HCT116 (cell line): ENCODE measurements at regions not wholly inside any gene's neighbourhood (a gene's known extent, or its start where the extent isn't known, plus 50 kb on each side); places are given as distances from the start of the nearest gene placed in this dataset.
"Not testable (repeated sequence)": the region's sequence is repeated elsewhere in the genome, so short reads cannot be mapped to it uniquely, and the experiment has no call there.

Experiments used
- ATAC-seq: fragments of 200-7000 bp; cut with Tn5 transposase; 2 replicates; pipeline ENCODE4 v1.9.1; 2020; ENCODE audit warnings: mild to moderate bottlenecking, moderate library complexity
- BruUV-seq: library from RNA; stranded (reverse); fragments of 400-500 nt; replicated peaks from 2 replicates; lab custom pipeline; 2021; lab: Mats Ljungman, UMichigan
- CTCF ChIA-PET: fragments of 300-600 bp; sonication (Branson Sonifier 250); formaldehyde crosslinking; loops from one replicate; lab custom pipeline; 2021; ENCODE audit warnings: antibody characterized with exemption; lab: Charles Lee
- POLR2A ChIA-PET: fragments of 300-600, 350-600 bp; sonication (Branson Sonifier 250); formaldehyde crosslinking; loops from one replicate; lab custom pipeline; 2021; ENCODE audit warnings: antibody characterized with exemption; lab: Charles Lee
- RAD21 ChIA-PET, 2 experiments: fragments of 300-600 bp; sonication (Branson Sonifier 250); formaldehyde crosslinking; loops; one replicate each; lab custom pipeline; 2023; ENCODE audit warnings: low total read pairs in 2 of 2; ENCODE audit not compliant: uncharacterized antibody in 2 of 2, unreplicated experiment in 2 of 2, low non-redundant PET in 1 of 2; lab: Charles Lee
- DNase-seq: peaks from one replicate; pipeline ENCODE4 v3.0.0-alpha.2; 2010; ENCODE audit warnings: low read depth, low spot score
- H2AFZ ChIP-seq: fragments of 200-600 bp; shearing (Covaris generic), sonication (generic); 2 replicates; pipeline ENCODE4 v1.6.1; 2017; ENCODE audit warnings: low read depth, mixed run types, mixed read lengths, antibody characterized with exemption, low read length; ENCODE audit not compliant: poor library complexity, severe bottlenecking
- H3K27ac ChIP-seq: 2 replicates; pipeline ENCODE4 v1.5.1; 2012; ENCODE audit warnings: low read depth, low read length
- H3K27me3 ChIP-seq: fragments of 200-600 bp; sonication (generic); 2 replicates; pipeline ENCODE4 v1.6.1; 2016; ENCODE audit warnings: mixed run types, low read length, mixed read lengths; ENCODE audit not compliant: insufficient read depth
- H3K36me3 ChIP-seq, 2 experiments: fragments of 200-500 bp in 1 of 2; fragments of 200-600 bp in 1 of 2; sonication (Bioruptor generic) in 1 of 2; sonication (generic) in 1 of 2; 2 replicates each; pipeline versions ENCODE4 v1.5.1 to v1.6.1; 2014 to 2016; ENCODE audit warnings: low read length in 2 of 2, inconsistent platforms in 1 of 2, mixed read lengths in 1 of 2, mixed run types in 1 of 2; ENCODE audit not compliant: insufficient read depth in 2 of 2, control insufficient read depth in 1 of 2
- H3K4me1 ChIP-seq, 2 experiments: fragments of 200-600 bp in 1 of 2; sonication (generic) in 1 of 2; 2 replicates each; pipeline versions ENCODE4 v1.5.1 to v1.6.1; 2012 to 2017; ENCODE audit warnings: low read length in 2 of 2, inconsistent platforms in 1 of 2, mild to moderate bottlenecking in 1 of 2, mixed read lengths in 1 of 2, mixed run types in 1 of 2, moderate library complexity in 1 of 2; ENCODE audit not compliant: insufficient read depth in 2 of 2, control insufficient read depth in 1 of 2
- H3K4me2 ChIP-seq: fragments of 200-600 bp; sonication (generic); 2 replicates; pipeline ENCODE4 v1.6.1; 2017; ENCODE audit warnings: mixed run types, low read length, mixed read lengths
- H3K4me3 ChIP-seq, 2 experiments: fragments of 200-600 bp in 1 of 2; sonication (generic) in 1 of 2; replicated peaks in 1 of 2; 2 replicates each; pipeline ENCODE4 v1.5.1; 2011 to 2016; ENCODE audit warnings: low read length in 2 of 2, control low read depth in 1 of 2, low read depth in 1 of 2, mild to moderate bottlenecking in 1 of 2, mixed read lengths in 1 of 2, mixed run types in 1 of 2
- H3K79me2 ChIP-seq: fragments of 200-600 bp; sonication (generic); 2 replicates; pipeline ENCODE4 v1.6.1; 2017; ENCODE audit warnings: mild to moderate bottlenecking, mixed run types, low read length, moderate library complexity, mixed read lengths; ENCODE audit not compliant: insufficient read depth
- H3K9ac ChIP-seq: fragments of 200-600 bp; sonication (generic); 2 replicates; pipeline ENCODE4 v1.6.1; 2016; ENCODE audit warnings: low read length, mixed read lengths
- H3K9me2 ChIP-seq: fragments of 200-600 bp; sonication (generic), shearing (Covaris generic); 2 replicates; pipeline ENCODE4 v1.6.1; 2017; ENCODE audit warnings: mixed run types, mild to moderate bottlenecking, moderate library complexity; ENCODE audit not compliant: insufficient read depth
- H3K9me3 ChIP-seq, 2 experiments: fragments of 200-500 bp in 1 of 2; fragments of 200-600 bp in 1 of 2; sonication (Bioruptor generic) in 1 of 2; sonication (generic) in 1 of 2; 2 replicates each; pipeline ENCODE4 v1.6.1; 2014 to 2017; ENCODE audit warnings: low read length in 2 of 2, mixed read lengths in 2 of 2, inconsistent platforms in 1 of 2, low read depth in 1 of 2, mild to moderate bottlenecking in 1 of 2, mixed run types in 1 of 2, moderate library complexity in 1 of 2; ENCODE audit not compliant: control insufficient read depth in 1 of 2, insufficient read depth in 1 of 2
- H4K20me1 ChIP-seq: fragments of 200-600 bp; sonication (generic), shearing (Covaris generic); 2 replicates; pipeline ENCODE4 v1.6.1; 2017; ENCODE audit warnings: mixed run types, mild to moderate bottlenecking, moderate library complexity; ENCODE audit not compliant: insufficient read depth
- CBX3 ChIP-seq: IDR thresholded peaks from 2 replicates; pipeline ENCODE4 v1.6.1; 2012; ENCODE audit warnings: low read depth
- CEBPB ChIP-seq: IDR thresholded peaks from 2 replicates; pipeline ENCODE4 v1.6.1; 2012; ENCODE audit warnings: low read depth
- EGR1 ChIP-seq: IDR thresholded peaks from 2 replicates; pipeline ENCODE4 v1.6.1; 2012; ENCODE audit warnings: low read depth
- ELF1 ChIP-seq: IDR thresholded peaks from 2 replicates; pipeline ENCODE4 v1.6.1; 2012; ENCODE audit warnings: low read depth, borderline replicate concordance
- EZH2 ChIP-seq: fragments of 200-600 bp; sonication (generic); IDR thresholded peaks from 2 replicates; pipeline ENCODE4 v1.6.1; 2017; ENCODE audit warnings: antibody characterized with exemption, mixed run types
- EZH2phosphoT487 ChIP-seq: fragments of 200-600 bp; IDR thresholded peaks from 2 replicates; pipeline ENCODE4 v1.6.1; 2018; ENCODE audit warnings: antibody characterized with exemption, borderline replicate concordance
- FOSL1 ChIP-seq: IDR thresholded peaks from 2 replicates; pipeline ENCODE4 v1.6.1; 2012; ENCODE audit warnings: low read depth
- JUND ChIP-seq: IDR thresholded peaks from 2 replicates; pipeline ENCODE4 v1.6.1; 2012
- MAX ChIP-seq: IDR thresholded peaks from 2 replicates; pipeline ENCODE4 v1.6.1; 2012
- POLR2A ChIP-seq: IDR thresholded peaks from 2 replicates; pipeline ENCODE4 v1.7.0; 2011; ENCODE audit warnings: borderline replicate concordance; ENCODE audit not compliant: insufficient read depth, insufficient read length; ENCODE audit errors: extremely low read depth
- POLR2AphosphoS5 ChIP-seq: IDR thresholded peaks from 2 replicates; pipeline ENCODE4 v1.6.1; 2011; ENCODE audit warnings: mild to moderate bottlenecking, low read depth, low read length, moderate library complexity
- RAD21 ChIP-seq: IDR thresholded peaks from 2 replicates; pipeline ENCODE4 v1.6.1; 2012; ENCODE audit warnings: low read depth, mild to moderate bottlenecking
- SIN3A ChIP-seq: IDR thresholded peaks from 2 replicates; pipeline ENCODE4 v1.6.1; 2012; ENCODE audit warnings: low read depth
- SRF ChIP-seq: IDR thresholded peaks from 2 replicates; pipeline ENCODE4 v1.6.1; 2012; ENCODE audit warnings: low read depth
- YY1 ChIP-seq: IDR thresholded peaks from 2 replicates; pipeline ENCODE4 v1.6.1; 2011; ENCODE audit warnings: low read length, low read depth, moderate library complexity, mild to moderate bottlenecking; ENCODE audit not compliant: insufficient replicate concordance; ENCODE audit errors: extremely low read depth
- ZBTB33 ChIP-seq: IDR thresholded peaks from 2 replicates; pipeline ENCODE4 v1.6.1; 2011; ENCODE audit warnings: mild to moderate bottlenecking, low read length, moderate library complexity; ENCODE audit not compliant: insufficient replicate concordance; ENCODE audit errors: extremely low read depth
- ZNF274 ChIP-seq: fragments of 200-500 bp; sonication (Bioruptor generic); IDR thresholded peaks from 2 replicates; pipeline ENCODE4 v1.6.1; 2014; ENCODE audit warnings: mild to moderate bottlenecking, low read depth, low read length, inconsistent platforms
- intact Hi-C: fragments of 100-400 bp; cut with micrococcal nuclease; formaldehyde crosslinking; loops from 2 replicates; pipeline ENCODE4 v1.10.0; 2022
- TF ChIP-seq, protein P1 (sequence below): IDR thresholded peaks from 2 replicates; pipeline ENCODE4 v1.6.1; 2012; ENCODE audit warnings: low read depth

DNA sequence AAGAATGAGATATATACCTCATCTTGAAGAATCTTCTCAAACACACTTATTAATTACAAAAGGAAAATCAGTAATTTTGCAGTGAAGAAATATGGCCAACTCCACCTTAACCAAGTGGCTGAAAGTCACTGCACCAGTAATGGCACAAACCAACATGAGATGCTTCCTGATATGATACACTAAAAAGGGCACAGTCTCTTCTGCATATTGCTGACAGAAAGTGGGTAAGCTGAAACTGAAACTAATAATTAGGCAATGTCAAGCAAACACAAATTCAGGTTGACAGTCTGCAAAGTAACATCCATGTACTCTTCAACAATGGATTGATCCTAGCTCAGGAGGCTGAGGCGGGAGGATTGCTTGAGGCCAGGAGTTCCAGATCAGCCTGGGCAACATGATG is 56.1 kb downstream of the ZNF22 start:
- ATAC-seq = not testable (repeated sequence)

GRCh38 chr10:45058580-45058979 is 57.9 kb downstream of the ZNF22 start:
- H3K9ac ChIP-seq = no peak overlapping the region
- no peak overlapping the region for H3K27ac ChIP-seq
- H3K4me2 ChIP-seq = no peak overlapping the region
- no peak for ATAC-seq
- H3K79me2 ChIP-seq = no peaks in the 10 kb centered on the region
- no TSS peak for BruUV-seq
- H3K9me3 ChIP-seq = no peaks in the 10 kb centered on the region
- ChIA-PET CTCF (no interaction called here), POLR2A (interaction anchor here (1.0 kb wide), 1 partner anchor 80 kb away, joined by 3 read pairs; the partner anchor contains the start of gene DEPP1), RAD21 (no interaction called here)
- H4K20me1 ChIP-seq = no peaks in the 10 kb centered on the region
- no peaks in the 10 kb centered on the region for H3K36me3 ChIP-seq
- intact Hi-C loops = no loop called here
- H2AFZ ChIP-seq = no peak overlapping the region
- no peaks in the 10 kb centered on the region for H3K4me1 ChIP-seq
- H3K4me3 ChIP-seq = no peak overlapping the region
- H3K27me3 ChIP-seq = 0 out of 2 replicates have a peak, but pooled peaks cover 8% of the 10 kb centered on the region
- H3K9me2 ChIP-seq = no peaks in the 10 kb centered on the region
- DNase-seq = no peak
- TF ChIP-seq, protein P1, sequence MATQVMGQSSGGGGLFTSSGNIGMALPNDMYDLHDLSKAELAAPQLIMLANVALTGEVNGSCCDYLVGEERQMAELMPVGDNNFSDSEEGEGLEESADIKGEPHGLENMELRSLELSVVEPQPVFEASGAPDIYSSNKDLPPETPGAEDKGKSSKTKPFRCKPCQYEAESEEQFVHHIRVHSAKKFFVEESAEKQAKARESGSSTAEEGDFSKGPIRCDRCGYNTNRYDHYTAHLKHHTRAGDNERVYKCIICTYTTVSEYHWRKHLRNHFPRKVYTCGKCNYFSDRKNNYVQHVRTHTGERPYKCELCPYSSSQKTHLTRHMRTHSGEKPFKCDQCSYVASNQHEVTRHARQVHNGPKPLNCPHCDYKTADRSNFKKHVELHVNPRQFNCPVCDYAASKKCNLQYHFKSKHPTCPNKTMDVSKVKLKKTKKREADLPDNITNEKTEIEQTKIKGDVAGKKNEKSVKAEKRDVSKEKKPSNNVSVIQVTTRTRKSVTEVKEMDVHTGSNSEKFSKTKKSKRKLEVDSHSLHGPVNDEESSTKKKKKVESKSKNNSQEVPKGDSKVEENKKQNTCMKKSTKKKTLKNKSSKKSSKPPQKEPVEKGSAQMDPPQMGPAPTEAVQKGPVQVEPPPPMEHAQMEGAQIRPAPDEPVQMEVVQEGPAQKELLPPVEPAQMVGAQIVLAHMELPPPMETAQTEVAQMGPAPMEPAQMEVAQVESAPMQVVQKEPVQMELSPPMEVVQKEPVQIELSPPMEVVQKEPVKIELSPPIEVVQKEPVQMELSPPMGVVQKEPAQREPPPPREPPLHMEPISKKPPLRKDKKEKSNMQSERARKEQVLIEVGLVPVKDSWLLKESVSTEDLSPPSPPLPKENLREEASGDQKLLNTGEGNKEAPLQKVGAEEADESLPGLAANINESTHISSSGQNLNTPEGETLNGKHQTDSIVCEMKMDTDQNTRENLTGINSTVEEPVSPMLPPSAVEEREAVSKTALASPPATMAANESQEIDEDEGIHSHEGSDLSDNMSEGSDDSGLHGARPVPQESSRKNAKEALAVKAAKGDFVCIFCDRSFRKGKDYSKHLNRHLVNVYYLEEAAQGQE = no peak
- no peak for TF ChIP-seq EZH2phosphoT487
- no peak for TF ChIP-seq ZNF274
- TF ChIP-seq RAD21 = no peak
- TF ChIP-seq ELF1 = no peak
- TF ChIP-seq CEBPB = no peak
- TF ChIP-seq YY1 = no peak
- TF ChIP-seq POLR2A = no peak
- TF ChIP-seq MAX = no peak
- TF ChIP-seq SIN3A = no peak
- TF ChIP-seq FOSL1 = no peak
- no peak for TF ChIP-seq POLR2AphosphoS5
- no peak for TF ChIP-seq JUND
- TF ChIP-seq ZBTB33 = no peak
- no peak for TF ChIP-seq CBX3
- TF ChIP-seq EGR1 = no peak
- no peak for TF ChIP-seq EZH2
- TF ChIP-seq SRF = no peak

More for the DNA sequence above, 56.1 kb downstream of the ZNF22 start:
- H3K27ac ChIP-seq, intact Hi-C loops, H3K36me3 ChIP-seq, RAD21 ChIA-PET, POLR2A ChIA-PET, H3K4me3 ChIP-seq, H3K9me2 ChIP-seq, H4K20me1 ChIP-seq, DNase-seq, H2AFZ ChIP-seq, BruUV-seq, H3K4me1 ChIP-seq, H3K79me2 ChIP-seq, H3K27me3 ChIP-seq, H3K4me2 ChIP-seq, H3K9ac ChIP-seq, CTCF ChIA-PET, H3K9me3 ChIP-seq: not testable (repeated sequence)
